ENCODE measurements at regions not wholly inside any gene's neighbourhood (a gene's known extent, or its start where the extent isn't known, plus 50 kb on each side); places are given as distances from the start of the nearest gene placed in this dataset.
"Not testable (repeated sequence)": the region's sequence is repeated elsewhere in the genome, so short reads cannot be mapped to it uniquely, and the experiment has no call there.

DNA sequence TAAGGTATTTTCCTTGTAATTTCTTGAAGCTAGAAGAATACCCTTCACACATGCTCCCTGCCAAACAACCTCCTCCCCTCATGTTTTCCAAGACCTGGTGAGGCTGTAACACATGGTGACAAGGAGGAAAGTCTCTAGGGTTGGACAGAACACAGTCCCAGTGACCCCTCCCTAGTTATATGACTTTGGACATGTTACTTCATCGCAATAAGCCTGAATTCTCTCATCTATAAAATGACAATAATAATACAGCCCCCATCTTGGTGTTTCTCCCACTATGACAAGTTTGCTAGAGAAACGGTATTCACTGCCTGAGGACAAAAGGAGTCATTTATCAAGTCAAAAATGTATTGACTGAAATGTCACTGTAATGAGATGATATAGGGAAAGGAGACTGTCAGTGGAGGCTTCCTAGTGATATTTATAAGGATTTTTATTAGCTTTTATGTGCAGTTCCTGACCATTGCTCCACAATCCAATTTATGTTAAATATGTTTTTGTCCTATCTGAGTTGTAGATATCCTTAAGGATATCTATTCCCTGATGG lies 464.4 kb downstream of the SUCLG1 start:
- TF ChIP-seq, protein P1, sequence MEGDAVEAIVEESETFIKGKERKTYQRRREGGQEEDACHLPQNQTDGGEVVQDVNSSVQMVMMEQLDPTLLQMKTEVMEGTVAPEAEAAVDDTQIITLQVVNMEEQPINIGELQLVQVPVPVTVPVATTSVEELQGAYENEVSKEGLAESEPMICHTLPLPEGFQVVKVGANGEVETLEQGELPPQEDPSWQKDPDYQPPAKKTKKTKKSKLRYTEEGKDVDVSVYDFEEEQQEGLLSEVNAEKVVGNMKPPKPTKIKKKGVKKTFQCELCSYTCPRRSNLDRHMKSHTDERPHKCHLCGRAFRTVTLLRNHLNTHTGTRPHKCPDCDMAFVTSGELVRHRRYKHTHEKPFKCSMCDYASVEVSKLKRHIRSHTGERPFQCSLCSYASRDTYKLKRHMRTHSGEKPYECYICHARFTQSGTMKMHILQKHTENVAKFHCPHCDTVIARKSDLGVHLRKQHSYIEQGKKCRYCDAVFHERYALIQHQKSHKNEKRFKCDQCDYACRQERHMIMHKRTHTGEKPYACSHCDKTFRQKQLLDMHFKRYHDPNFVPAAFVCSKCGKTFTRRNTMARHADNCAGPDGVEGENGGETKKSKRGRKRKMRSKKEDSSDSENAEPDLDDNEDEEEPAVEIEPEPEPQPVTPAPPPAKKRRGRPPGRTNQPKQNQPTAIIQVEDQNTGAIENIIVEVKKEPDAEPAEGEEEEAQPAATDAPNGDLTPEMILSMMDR (IDR thresholded peaks at IDR 0.05): no peak
- TF ChIP-seq POLR2A (IDR thresholded peaks at IDR 0.05) (no peak), EP300 (IDR thresholded peaks at IDR 0.05) (no peak)
- Histone ChIP-seq H3K4me3 (no peak overlapping the region), H3K9me3 (no peaks in the 10 kb centered on the region), H3K27me3 (no peaks in the 10 kb centered on the region), H3K27ac (no peak overlapping the region), H3K36me3 (no peaks in the 10 kb centered on the region), H3K4me1 (ENCODE audit: insufficient read depth) (no peaks in the 10 kb centered on the region)
- intact Hi-C loops (cut with DNase I): no loop called here
- no peak for DNase-seq
- WGBS, 3 donors: 76 to 84% (median 81%) methylated on average over 2 of the region's 2 CpGs

DNA sequence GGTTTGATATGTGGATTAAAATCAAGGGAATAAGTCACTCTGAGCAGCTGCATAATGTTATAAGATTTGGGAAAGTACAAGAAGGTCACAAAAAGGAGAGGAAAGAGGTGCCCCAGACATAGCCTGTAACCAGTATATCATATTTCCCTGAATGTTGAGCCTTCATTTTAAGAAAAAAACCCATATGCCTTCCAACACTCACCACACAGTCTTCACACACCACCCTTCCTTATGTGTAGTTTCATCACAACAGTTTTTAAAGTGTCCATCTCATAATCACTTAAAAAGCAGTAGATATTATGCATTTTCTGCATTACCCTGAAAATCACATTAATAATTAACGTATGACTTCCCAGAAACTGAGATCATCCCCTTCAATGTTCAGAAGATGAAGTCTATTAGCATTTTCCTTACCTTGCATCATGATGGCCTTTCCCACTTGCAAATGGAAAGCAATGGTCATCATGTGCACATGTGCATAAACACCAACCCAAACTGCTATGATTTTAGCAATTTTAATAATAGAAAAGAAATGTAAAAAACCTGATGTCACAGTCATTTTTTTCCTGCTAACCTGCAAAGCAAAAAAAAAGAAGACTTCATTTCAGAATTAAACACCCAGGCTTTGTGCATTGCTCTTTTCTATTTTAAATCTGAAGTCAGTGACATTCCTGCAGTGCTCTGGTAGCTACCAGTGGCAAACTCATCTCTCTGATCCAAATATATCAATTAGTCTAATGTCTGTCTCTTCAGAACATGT lies 465.0 kb downstream of the SUCLG1 start:
- 36 to 80% (median 72%) methylated on average over 1 of the region's 1 CpG for WGBS, 3 donors
- TF ChIP-seq POLR2A (IDR thresholded peaks at IDR 0.05): no peak
- TF ChIP-seq EP300 (IDR thresholded peaks at IDR 0.05): no peak
- TF ChIP-seq, protein P1 (IDR thresholded peaks at IDR 0.05): no peak
- Histone ChIP-seq H3K4me3 (no peak overlapping the region), H3K36me3 (no peaks in the 10 kb centered on the region), H3K27ac (no peak overlapping the region), H3K9me3 (no peaks in the 10 kb centered on the region), H3K4me1 (ENCODE audit: insufficient read depth) (no peaks in the 10 kb centered on the region), H3K27me3 (no peaks in the 10 kb centered on the region)
- intact Hi-C loops (cut with DNase I): no loop called here
- DNase-seq: no peak

DNA sequence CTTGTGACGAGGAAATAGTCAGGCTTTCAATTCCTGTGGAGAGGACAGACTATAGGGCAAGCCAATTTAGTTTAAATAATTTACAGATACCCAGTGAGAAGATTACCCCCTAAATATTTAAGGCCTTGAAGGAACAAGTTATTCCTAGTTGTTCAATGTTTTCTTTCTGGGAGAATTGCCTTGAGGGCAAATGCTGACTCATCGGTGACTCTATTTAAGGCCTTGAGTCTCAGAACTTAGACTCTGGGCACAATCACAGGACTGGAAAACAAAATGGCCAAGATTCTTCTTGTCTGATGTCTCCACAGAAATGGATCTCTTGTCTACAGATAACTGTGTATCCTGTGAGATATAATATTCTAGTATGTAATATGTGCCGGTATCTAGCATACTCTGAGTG lies 467.1 kb downstream of the SUCLG1 start:
- WGBS, 3 donors: 84 to 87% (median 84%) methylated on average over 3 of the region's 3 CpGs
- Histone ChIP-seq H3K4me3 (no peak overlapping the region), H3K4me1 (ENCODE audit: insufficient read depth) (no peaks in the 10 kb centered on the region), H3K27ac (no peak overlapping the region), H3K9me3 (no peaks in the 10 kb centered on the region), H3K36me3 (no peaks in the 10 kb centered on the region), H3K27me3 (no peaks in the 10 kb centered on the region)
- intact Hi-C loops (cut with DNase I): no loop called here
- no peak for DNase-seq
- TF ChIP-seq POLR2A (IDR thresholded peaks at IDR 0.05): no peak
- no peak for TF ChIP-seq EP300 (IDR thresholded peaks at IDR 0.05)
- TF ChIP-seq, protein P1 (IDR thresholded peaks at IDR 0.05): no peak

DNA sequence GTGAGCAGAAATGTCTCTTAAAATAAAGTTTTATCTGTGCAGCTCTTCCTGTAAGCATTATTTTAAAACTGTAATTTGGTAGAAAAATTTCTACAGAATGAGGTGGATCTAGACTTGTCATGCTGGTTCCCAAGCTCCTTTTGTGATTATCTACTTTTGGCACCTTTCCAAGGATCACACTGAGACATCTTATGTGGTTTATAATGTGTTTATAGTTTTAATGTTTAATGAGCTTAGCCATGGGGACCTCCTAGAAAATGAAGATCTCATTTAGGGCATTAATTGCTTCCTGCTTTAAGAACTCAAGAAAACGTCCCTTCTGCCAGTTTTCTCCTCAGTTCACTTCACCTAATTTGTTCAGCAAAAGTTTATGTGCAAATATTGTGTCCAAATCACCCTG lies 468.4 kb downstream of the SUCLG1 start:
- WGBS, 3 donors: 8 to 16% (median 12%) methylated on average over 1 of the region's 1 CpG
- no peaks in the 10 kb centered on the region for H3K9me3 ChIP-seq
- H3K27me3 ChIP-seq: no peaks in the 10 kb centered on the region
- DNase-seq: no peak
- intact Hi-C loops (cut with DNase I): no loop called here
- no peaks in the 10 kb centered on the region for H3K4me1 ChIP-seq (ENCODE audit: insufficient read depth)
- no peak overlapping the region for H3K4me3 ChIP-seq
- no peak for TF ChIP-seq POLR2A (IDR thresholded peaks at IDR 0.05)
- TF ChIP-seq, protein P1 (IDR thresholded peaks at IDR 0.05): no peak
- TF ChIP-seq EP300 (IDR thresholded peaks at IDR 0.05): no peak
- H3K36me3 ChIP-seq: no peaks in the 10 kb centered on the region
- H3K27ac ChIP-seq: no peak overlapping the region

DNA sequence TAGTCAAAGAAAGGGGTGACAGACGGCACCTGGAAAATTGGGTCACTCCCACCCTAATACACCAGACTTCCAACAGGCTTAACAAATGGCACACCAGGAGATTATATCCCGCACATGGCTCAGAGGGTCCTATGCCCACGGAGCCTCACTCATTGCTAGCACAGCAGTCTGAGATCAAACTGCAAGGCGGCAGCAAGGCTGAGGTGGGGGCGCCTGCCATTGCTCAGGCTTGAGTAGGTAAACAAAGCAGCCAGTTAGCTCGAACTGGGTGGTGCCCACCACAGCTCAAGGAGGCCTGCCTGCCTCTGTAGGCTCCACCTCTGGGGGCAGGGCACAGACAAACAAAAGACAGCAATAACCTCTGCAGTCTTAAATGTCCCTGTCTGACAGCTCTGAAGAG lies 482.5 kb downstream of the SUCLG1 start:
- H3K27me3 ChIP-seq; H3K9me3 ChIP-seq; H3K4me1 ChIP-seq (ENCODE audit: insufficient read depth); H3K36me3 ChIP-seq; H3K27ac ChIP-seq; H3K4me3 ChIP-seq; DNase-seq; intact Hi-C loops (cut with DNase I): not testable (repeated sequence)
- WGBS, 3 donors: 77 to 90% (median 88%) methylated on average over 6 of the region's 6 CpGs

Data from ovary (tissue), 7 donors.